H9 (cell line): ENCODE measurements at regions not wholly inside any gene's neighbourhood (a gene's known extent, or its start where the extent isn't known, plus 50 kb on each side); places are given as distances from the start of the nearest gene placed in this dataset.

ENCODE experiments used
- DNase-seq: peaks from one replicate; pipeline ENCODE4 v3.0.0-alpha.2; 2017
- H2AFZ ChIP-seq: one replicate; pipeline ENCODE4 v1.6.1; 2013; ENCODE audit warnings: mild to moderate bottlenecking, low read length, control low read depth, moderate library complexity
- H2AK5ac ChIP-seq: 2 replicates; pipeline ENCODE4 v1.6.1; 2013; ENCODE audit warnings: low read length, control low read depth, mixed read lengths; ENCODE audit not compliant: insufficient read length
- H2BK120ac ChIP-seq: one replicate; pipeline ENCODE4 v1.6.1; 2013; ENCODE audit warnings: low read depth, mild to moderate bottlenecking, low read length, control low read depth, inconsistent platforms; ENCODE audit not compliant: poor library complexity, severe bottlenecking
- H2BK12ac ChIP-seq: 2 replicates; pipeline ENCODE4 v1.6.1; 2013; ENCODE audit warnings: low read length, control low read depth, mixed read lengths, low read depth; ENCODE audit not compliant: insufficient read length
- H2BK15ac ChIP-seq: 2 replicates; pipeline ENCODE4 v1.6.1; 2013; ENCODE audit warnings: low read depth, low read length, control low read depth
- H2BK20ac ChIP-seq: one replicate; pipeline ENCODE4 v1.6.1; 2013; ENCODE audit warnings: low read depth, mild to moderate bottlenecking, low read length, control low read depth, inconsistent platforms; ENCODE audit not compliant: poor library complexity, severe bottlenecking
- H2BK5ac ChIP-seq: 2 replicates; pipeline ENCODE4 v1.6.1; 2013; ENCODE audit warnings: low read length, control low read depth, mixed read lengths; ENCODE audit not compliant: insufficient read length
- H3K14ac ChIP-seq: 2 replicates; pipeline ENCODE4 v1.6.1; 2013; ENCODE audit warnings: low read length, control low read depth; ENCODE audit not compliant: insufficient read depth
- H3K18ac ChIP-seq: 2 replicates; pipeline ENCODE4 v1.6.1; 2013; ENCODE audit warnings: low read depth, mild to moderate bottlenecking, mixed read lengths, low read length, control low read depth; ENCODE audit not compliant: insufficient read length
- H3K23ac ChIP-seq: 2 replicates; pipeline ENCODE4 v1.6.1; 2013; ENCODE audit warnings: low read length, control low read depth, mixed read lengths, low read depth; ENCODE audit not compliant: insufficient read length
- H3K23me2 ChIP-seq: 2 replicates; pipeline ENCODE4 v1.6.1; 2013; ENCODE audit warnings: low read depth, mild to moderate bottlenecking, mixed read lengths, low read length, control low read depth; ENCODE audit not compliant: insufficient read length, poor library complexity, severe bottlenecking
- H3K27ac ChIP-seq: 2 replicates; pipeline ENCODE4 v1.5.1; 2013; ENCODE audit warnings: low read length, control low read depth, mixed read lengths, low read depth; ENCODE audit not compliant: insufficient read length
- H3K27me3 ChIP-seq: 2 replicates; pipeline ENCODE4 v1.6.1; 2013; ENCODE audit warnings: low read length, control low read depth, inconsistent platforms; ENCODE audit not compliant: insufficient read depth
- H3K4ac ChIP-seq: 2 replicates; pipeline ENCODE4 v1.6.1; 2013; ENCODE audit warnings: low read depth, mild to moderate bottlenecking, control low read depth, inconsistent platforms, low read length, moderate library complexity
- H3K4me1 ChIP-seq: 2 replicates; pipeline ENCODE4 v1.6.1; 2013; ENCODE audit warnings: low read length, control low read depth, inconsistent platforms; ENCODE audit not compliant: insufficient read depth
- H3K4me2 ChIP-seq: 2 replicates; pipeline ENCODE4 v1.6.1; 2013; ENCODE audit warnings: low read length, control low read depth, mixed read lengths; ENCODE audit not compliant: insufficient read length, insufficient read depth
- H3K56ac ChIP-seq: 2 replicates; pipeline ENCODE4 v1.6.1; 2013; ENCODE audit warnings: low read depth, mild to moderate bottlenecking, mixed read lengths, low read length, control low read depth; ENCODE audit not compliant: insufficient read length
- H3K79me1 ChIP-seq: 2 replicates; pipeline ENCODE4 v1.6.1; 2013; ENCODE audit warnings: low read depth, mild to moderate bottlenecking, moderate library complexity, low read length, control low read depth, inconsistent platforms; ENCODE audit not compliant: insufficient read depth, poor library complexity, severe bottlenecking
- H3K79me2 ChIP-seq: 2 replicates; pipeline ENCODE4 v1.6.1; 2013; ENCODE audit warnings: low read length, control low read depth, inconsistent platforms; ENCODE audit not compliant: insufficient read depth
- H3K9ac ChIP-seq: 2 replicates; pipeline ENCODE4 v1.6.1; 2013; ENCODE audit warnings: low read length, control low read depth, mixed read lengths; ENCODE audit not compliant: insufficient read length; ENCODE audit errors: extremely low read depth
- H3K9me3 ChIP-seq: one replicate; pipeline ENCODE4 v1.6.1; 2013; ENCODE audit warnings: low read depth, low read length, inconsistent platforms; ENCODE audit not compliant: control insufficient read depth
- H3T11ph ChIP-seq: one replicate; pipeline ENCODE4 v1.6.1; 2013; ENCODE audit warnings: mild to moderate bottlenecking, low read length, control low read depth, inconsistent platforms
- H4K20me1 ChIP-seq: one replicate; pipeline ENCODE4 v1.6.1; 2013; ENCODE audit not compliant: control insufficient read depth, insufficient read length, insufficient read depth
- H4K5ac ChIP-seq: 2 replicates; pipeline ENCODE4 v1.6.1; 2013; ENCODE audit warnings: low read depth, mild to moderate bottlenecking, mixed read lengths, low read length, control low read depth; ENCODE audit not compliant: insufficient read length
- H4K8ac ChIP-seq: replicated peaks from 2 replicates; pipeline ENCODE4 v1.6.1; 2013; ENCODE audit warnings: low read length, control low read depth, mixed read lengths, low read depth; ENCODE audit not compliant: insufficient read length
- H4K91ac ChIP-seq: 2 replicates; pipeline ENCODE4 v1.6.1; 2013; ENCODE audit warnings: low read depth, mild to moderate bottlenecking, moderate library complexity, mixed read lengths, low read length, control low read depth; ENCODE audit not compliant: insufficient read length
- H3K27ac Mint-ChIP-seq, 3 experiments: 2 replicates in 2 of 3; 3 replicates in 1 of 3; pipeline ENCODE4 v1.8.0; 2020 to 2021; ENCODE audit warnings: mixed read lengths in 3 of 3, mild to moderate bottlenecking in 1 of 3, moderate library complexity in 1 of 3
- H3K27me3 Mint-ChIP-seq: 2 replicates; pipeline ENCODE4 v1.8.0; 2021; ENCODE audit warnings: low read depth, mild to moderate bottlenecking, moderate library complexity, mixed read lengths
- H3K36me3 Mint-ChIP-seq, 3 experiments: 2 replicates in 2 of 3; 3 replicates in 1 of 3; pipeline ENCODE4 v1.8.0; 2020 to 2021; ENCODE audit warnings: low read depth in 3 of 3, mixed read lengths in 3 of 3; ENCODE audit not compliant: insufficient read depth in 1 of 3
- H3K4me1 Mint-ChIP-seq, 2 experiments: 2 replicates each; pipeline ENCODE4 v1.8.0; 2020; ENCODE audit warnings: mixed read lengths in 2 of 2
- H3K4me3 Mint-ChIP-seq, 2 experiments: 2 replicates in 1 of 2; 3 replicates in 1 of 2; pipeline ENCODE4 v1.8.0; 2020 to 2021; ENCODE audit warnings: mild to moderate bottlenecking in 2 of 2, mixed read lengths in 2 of 2, moderate library complexity in 1 of 2
- H3K9me3 Mint-ChIP-seq, 2 experiments: 2 replicates in 1 of 2; 3 replicates in 1 of 2; pipeline ENCODE4 v1.8.0; 2020; ENCODE audit warnings: mild to moderate bottlenecking in 2 of 2, mixed read lengths in 2 of 2, moderate library complexity in 1 of 2
- CTCF ChIP-seq: fragments of 200-600 bp; sonication (generic); conservative IDR thresholded peaks from 3 replicates; pipeline ENCODE4 v1.8.0; 2021; ENCODE audit warnings: antibody characterized with exemption, mild to moderate bottlenecking
- WGBS: extraction: QIAGEN DNeasy Blood & Tissue Kit; methylation state at CpG from one replicate; pipeline ENCODE4 v1.1.7; 2013; ENCODE audit warnings: missing lambda C conversion rate, low lambda C conversion rate, mixed read lengths; ENCODE audit not compliant: insufficient read length; ENCODE audit errors: extremely low coverage; 5-methylcytosine and 5-hydroxymethylcytosine counted together

- H3K14ac ChIP-seq, result no peak overlapping the region
- no peak overlapping the region for H3K23ac ChIP-seq
- no peak overlapping the region for H3K4ac ChIP-seq
- TF ChIP-seq CTCF, result no peak
- Mint-ChIP-seq H3K4me3 (no peak overlapping the region), H3K27me3 (no peaks in the 10 kb centered on the region; the same call in 1 of the 2 replicates), H3K9me3 (no peaks in the 10 kb centered on the region), H3K36me3 (no peaks in the 10 kb centered on the region), H3K27ac (no peak overlapping the region), H3K4me1 (no peaks in the 10 kb centered on the region)
- H3T11ph ChIP-seq, result no peak overlapping the region
- H4K91ac ChIP-seq, result no peak overlapping the region
- H2BK15ac ChIP-seq, result no peak overlapping the region
- no peak overlapping the region for H2BK20ac ChIP-seq
- no peak overlapping the region for H3K9ac ChIP-seq
- no peak overlapping the region for H2AFZ ChIP-seq
- no peak overlapping the region for H2BK12ac ChIP-seq
- no peak overlapping the region for H3K27ac ChIP-seq
- H3K79me2 ChIP-seq, result no peaks in the 10 kb centered on the region
- no peaks in the 10 kb centered on the region for H3K23me2 ChIP-seq
- H4K5ac ChIP-seq, result no peak overlapping the region
- DNase-seq, result no peak
- no peak overlapping the region for H2BK120ac ChIP-seq
- no peak overlapping the region for H2BK5ac ChIP-seq
- H3K79me1 ChIP-seq, result no peaks in the 10 kb centered on the region
- H4K20me1 ChIP-seq, result no peaks in the 10 kb centered on the region
- H4K8ac ChIP-seq, result no peak overlapping the region
- H3K4me1 ChIP-seq, result no peaks in the 10 kb centered on the region
- no peak overlapping the region for H2AK5ac ChIP-seq
- no peaks in the 10 kb centered on the region for H3K27me3 ChIP-seq
- no peaks in the 10 kb centered on the region for H3K9me3 ChIP-seq
- H3K18ac ChIP-seq, result no peak overlapping the region
- WGBS, result no CpG with 5 or more reads among the region's 2 CpGs
- H3K56ac ChIP-seq, result no peak overlapping the region
- H3K4me2 ChIP-seq, result no peak overlapping the region
These were observed 303.7 kb downstream of the SS18 start for GRCh38 chr18:25786758-25787157.
